Stomach (tissue), 4 donors: ENCODE measurements at regions not wholly inside any gene's neighbourhood (a gene's known extent, or its start where the extent isn't known, plus 50 kb on each side); places are given as distances from the start of the nearest gene placed in this dataset.

Experiments
- CTCF ChIP-seq, 7 experiments: fragments of 450-650 bp in 4 of 7; fragments of 200-600 bp in 3 of 7; sonication (generic) in 3 of 7; IDR thresholded peaks; one replicate each; pipeline ENCODE4 v1.5.1; 2016 to 2019; ENCODE audit warnings: antibody characterized with exemption in 7 of 7, control low read depth in 2 of 7, mild to moderate bottlenecking in 1 of 7
- EP300 ChIP-seq: sonication (generic); formaldehyde crosslinking; IDR thresholded peaks from one replicate; pipeline ENCODE4 v1.6.1; 2017; ENCODE audit warnings: antibody characterized with exemption
- POLR2A ChIP-seq, 4 donors: fragments of 450-650 bp; IDR thresholded peaks; one replicate each; pipeline ENCODE4 v1.6.1; 2016; ENCODE audit warnings: antibody characterized with exemption in 4 of 4, control low read depth in 2 of 4, mild to moderate bottlenecking in 1 of 4, moderate library complexity in 1 of 4
- POLR2AphosphoS5 ChIP-seq, 3 donors: sonication (generic); formaldehyde crosslinking; IDR thresholded peaks; one replicate each; pipeline ENCODE4 v1.6.1; 2016; ENCODE audit warnings: antibody characterized with exemption in 3 of 3

- TF ChIP-seq CTCF (IDR thresholded peaks at IDR 0.05), result no peak
- no peak for TF ChIP-seq POLR2AphosphoS5 (IDR thresholded peaks at IDR 0.05)
- no peak for TF ChIP-seq POLR2A (IDR thresholded peaks at IDR 0.05)
- TF ChIP-seq EP300, result no peak
Measured at GRCh38 chr10:7100032-7100702, 310.7 kb downstream of the SFMBT2 start.
